IgD-negative memory B cell (primary cell): ENCODE measurements at regions not wholly inside any gene's neighbourhood (a gene's known extent, or its start where the extent isn't known, plus 50 kb on each side); places are given as distances from the start of the nearest gene placed in this dataset.

Experiments used
- H3K27ac Mint-ChIP-seq, 3 donors: one replicate each; pipeline ENCODE4 v1.8.0; 2020 to 2022; ENCODE audit warnings: mild to moderate bottlenecking in 3 of 3, mixed read lengths in 3 of 3, moderate library complexity in 1 of 3
- H3K27me3 Mint-ChIP-seq: one replicate; pipeline ENCODE4 v1.8.0; 2021; ENCODE audit warnings: mixed read lengths
- H3K36me3 Mint-ChIP-seq: one replicate; pipeline ENCODE4 v1.8.0; 2020; ENCODE audit warnings: mild to moderate bottlenecking, mixed read lengths
- H3K4me1 Mint-ChIP-seq, 3 donors: one replicate each; pipeline ENCODE4 v1.8.0; 2020 to 2022; ENCODE audit warnings: mixed read lengths in 3 of 3, mild to moderate bottlenecking in 1 of 3
- H3K4me3 Mint-ChIP-seq, 4 donors: one replicate each; pipeline ENCODE4 v1.8.0; 2020 to 2022; ENCODE audit warnings: mild to moderate bottlenecking in 4 of 4, mixed read lengths in 4 of 4, moderate library complexity in 3 of 4
- H3K9me3 Mint-ChIP-seq, 3 donors: one replicate each; pipeline ENCODE4 v1.8.0; 2020 to 2021; ENCODE audit warnings: mixed read lengths in 3 of 3, mild to moderate bottlenecking in 1 of 3

DNA sequence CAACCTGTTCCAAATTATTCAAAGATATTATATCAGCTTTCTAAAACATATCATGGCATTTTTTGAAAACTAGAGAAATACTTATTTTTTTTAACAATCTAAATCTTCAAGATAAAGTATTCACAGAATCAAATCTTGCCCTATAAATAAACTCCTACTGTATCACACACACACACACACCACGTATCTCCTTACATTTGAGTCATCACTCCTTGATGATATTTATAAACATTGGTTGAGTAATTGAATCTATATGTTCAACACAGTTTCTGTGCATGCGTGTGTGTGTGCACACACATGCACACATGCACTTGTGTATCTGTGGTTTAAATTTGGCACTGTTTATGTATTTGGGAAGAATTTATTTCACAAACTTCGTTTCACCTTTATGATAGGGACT is 1716.4 kb downstream of the EFNA5 start:
- Mint-ChIP-seq H3K4me1 (no peaks in the 10 kb centered on the region), H3K9me3 (peaks cover 0 to 3% (median 1%) of the 10 kb centered on the region in 3 donors), H3K36me3 (no peaks in the 10 kb centered on the region), H3K4me3 (no peak overlapping the region), H3K27me3 (no peaks in the 10 kb centered on the region), H3K27ac (no peak overlapping the region)

GRCh38 chr5:105953616-105954015 is 1717.1 kb downstream of the EFNA5 start:
- no peak overlapping the region for H3K4me3 Mint-ChIP-seq
- no peaks in the 10 kb centered on the region for H3K4me1 Mint-ChIP-seq
- no peaks in the 10 kb centered on the region for H3K27me3 Mint-ChIP-seq
- no peaks in the 10 kb centered on the region for H3K36me3 Mint-ChIP-seq
- no peak overlapping the region for H3K27ac Mint-ChIP-seq
- peaks cover 0 to 5% (median 1%) of the 10 kb centered on the region in 3 donors for H3K9me3 Mint-ChIP-seq

GRCh38 chr5:105952875-105953274 is 1717.9 kb downstream of the EFNA5 start:
- Mint-ChIP-seq H3K9me3 (peaks cover 0 to 8% (median 1%) of the 10 kb centered on the region in 3 donors), H3K27me3 (no peaks in the 10 kb centered on the region), H3K27ac (no peak overlapping the region), H3K36me3 (no peaks in the 10 kb centered on the region), H3K4me3 (no peak overlapping the region), H3K4me1 (no peaks in the 10 kb centered on the region)

- Mint-ChIP-seq H3K4me1 (no peaks in the 10 kb centered on the region), H3K4me3 (no peak overlapping the region), H3K27me3 (no peaks in the 10 kb centered on the region)
These were observed 1723.3 kb downstream of the EFNA5 start for GRCh38 chr5:105947461-105947860.

DNA sequence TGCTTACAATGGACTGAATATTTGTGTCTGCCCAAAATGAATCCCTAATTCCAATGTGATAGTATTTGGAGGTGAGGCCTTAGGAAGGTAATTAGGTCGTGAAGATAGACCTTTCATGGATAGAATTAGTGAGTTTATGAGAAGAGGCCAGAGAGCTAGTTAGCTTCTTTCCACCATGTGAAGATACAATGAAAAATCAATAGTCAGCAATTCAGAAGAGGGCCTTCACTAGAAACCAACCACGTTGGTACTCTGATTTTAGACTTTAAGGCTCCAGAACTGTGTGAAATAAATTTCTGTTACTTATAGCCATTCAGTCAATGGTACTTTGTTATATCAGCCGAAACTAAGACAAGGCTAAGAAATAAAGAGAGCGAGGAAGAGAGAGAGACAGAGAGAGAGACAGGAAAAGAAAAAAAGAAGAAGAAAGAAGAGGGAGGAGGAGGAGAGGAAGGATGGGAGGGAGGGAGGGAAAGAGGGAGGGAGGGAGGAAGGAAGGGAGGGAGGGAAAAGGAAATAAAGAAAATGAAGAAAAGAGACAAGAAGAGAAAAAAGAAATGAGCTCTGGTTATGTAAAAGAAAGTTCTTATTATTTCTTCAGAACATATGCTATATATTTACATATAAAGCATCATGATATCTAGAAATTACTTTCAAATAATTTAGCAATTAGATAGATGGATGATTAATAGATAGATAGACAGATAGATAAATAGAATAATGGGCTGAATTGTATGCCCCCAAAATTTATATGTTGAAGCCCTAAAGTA is 1725.3 kb downstream of the EFNA5 start:
- Mint-ChIP-seq H3K27ac (no peak overlapping the region), H3K4me3 (no peak overlapping the region), H3K9me3 (peaks cover 0 to 8% (median 0%) of the 10 kb centered on the region in 3 donors)

More at GRCh38 chr5:105947461-105947860, 1723.3 kb downstream of the EFNA5 start:
- Mint-ChIP-seq H3K27ac (no peak overlapping the region), H3K9me3 (peaks cover 0 to 9% (median 1%) of the 10 kb centered on the region in 3 donors), H3K36me3 (peaks cover 1% of the 10 kb centered on the region)

GRCh38 chr5:105940181-105940580 is 1730.6 kb downstream of the EFNA5 start:
- no peak overlapping the region for H3K27ac Mint-ChIP-seq
- H3K4me3 Mint-ChIP-seq: no peak overlapping the region
- H3K9me3 Mint-ChIP-seq: peaks cover 0 to 6% (median 0%) of the 10 kb centered on the region in 3 donors
- no peaks in the 10 kb centered on the region for H3K36me3 Mint-ChIP-seq
- H3K27me3 Mint-ChIP-seq: no peaks in the 10 kb centered on the region
- H3K4me1 Mint-ChIP-seq: no peaks in the 10 kb centered on the region

More for the DNA sequence above, 1725.3 kb downstream of the EFNA5 start:
- H3K36me3 Mint-ChIP-seq: peaks cover 1% of the 10 kb centered on the region
- no peaks in the 10 kb centered on the region for H3K27me3 Mint-ChIP-seq
- no peaks in the 10 kb centered on the region for H3K4me1 Mint-ChIP-seq

GRCh38 chr5:105934171-105934570 is 1736.6 kb downstream of the EFNA5 start:
- H3K36me3 Mint-ChIP-seq: no peaks in the 10 kb centered on the region
- no peaks in the 10 kb centered on the region for H3K4me1 Mint-ChIP-seq
- peaks cover 0 to 8% (median 0%) of the 10 kb centered on the region in 3 donors for H3K9me3 Mint-ChIP-seq
- no peaks in the 10 kb centered on the region for H3K27me3 Mint-ChIP-seq
- no peak overlapping the region for H3K27ac Mint-ChIP-seq
- no peak overlapping the region for H3K4me3 Mint-ChIP-seq

DNA sequence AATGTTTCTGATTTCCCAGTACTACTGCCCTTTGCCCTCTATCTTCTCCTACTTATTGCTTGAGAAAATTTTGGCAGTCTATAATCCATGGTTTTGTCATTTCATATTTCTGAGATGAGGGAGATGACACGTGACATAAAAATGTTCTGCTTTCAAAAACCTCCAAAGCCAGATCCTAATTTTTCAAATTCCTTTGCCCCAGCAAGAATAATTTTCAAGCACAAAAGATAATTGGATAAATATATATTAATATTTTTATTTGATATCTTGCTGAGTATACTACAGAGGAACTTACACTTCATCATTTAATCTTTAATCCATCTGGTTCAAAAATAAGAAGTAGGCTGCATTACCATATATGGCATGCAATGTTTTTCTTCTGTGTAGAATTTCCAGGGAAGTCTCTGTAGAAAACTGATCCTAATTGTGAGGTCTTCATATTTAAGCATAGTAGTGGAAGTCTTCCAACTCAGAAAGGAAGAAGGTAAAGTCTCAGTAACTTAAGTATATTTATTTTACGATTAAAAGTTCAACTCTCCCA is 1738.8 kb downstream of the EFNA5 start:
- H3K4me3 Mint-ChIP-seq: no peak overlapping the region
- peaks cover 0 to 4% (median 0%) of the 10 kb centered on the region in 3 donors for H3K9me3 Mint-ChIP-seq
- no peaks in the 10 kb centered on the region for H3K36me3 Mint-ChIP-seq
- H3K27ac Mint-ChIP-seq: no peak overlapping the region
- H3K4me1 Mint-ChIP-seq: no peaks in the 10 kb centered on the region
- H3K27me3 Mint-ChIP-seq: no peaks in the 10 kb centered on the region

GRCh38 chr5:105929858-105930257 is 1740.9 kb downstream of the EFNA5 start:
- Mint-ChIP-seq H3K36me3 (no peaks in the 10 kb centered on the region), H3K9me3 (peaks cover 0 to 2% (median 0%) of the 10 kb centered on the region in 3 donors), H3K27ac (no peak overlapping the region), H3K4me3 (no peak overlapping the region), H3K4me1 (no peaks in the 10 kb centered on the region), H3K27me3 (no peaks in the 10 kb centered on the region)

DNA sequence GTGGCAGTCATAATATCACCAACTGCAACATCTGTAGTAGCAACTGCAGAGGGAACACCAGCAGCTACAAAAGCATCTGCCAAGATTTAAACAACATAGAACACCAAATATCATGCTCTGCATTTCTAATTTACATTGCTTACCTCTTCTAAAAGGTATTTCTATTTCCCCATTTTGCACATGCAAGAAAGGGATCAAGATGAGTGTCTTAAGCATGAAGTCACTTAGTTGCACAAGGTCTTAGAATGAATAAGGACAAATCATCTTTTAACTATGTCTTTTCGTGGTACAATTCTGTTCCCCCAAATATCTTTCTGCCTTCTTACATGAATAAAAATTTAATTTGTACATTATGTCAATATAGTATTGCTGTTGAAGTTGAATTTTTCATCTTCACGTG is 1746.4 kb downstream of the EFNA5 start:
- H3K36me3 Mint-ChIP-seq: no peaks in the 10 kb centered on the region
- no peak overlapping the region for H3K4me3 Mint-ChIP-seq
- peaks cover 0 to 5% (median 2%) of the 10 kb centered on the region in 3 donors for H3K9me3 Mint-ChIP-seq

GRCh38 chr5:105922574-105922973 is 1748.2 kb downstream of the EFNA5 start:
- no peaks in the 10 kb centered on the region for H3K4me1 Mint-ChIP-seq
- H3K27me3 Mint-ChIP-seq: no peaks in the 10 kb centered on the region
- H3K4me3 Mint-ChIP-seq: no peak overlapping the region
- no peak overlapping the region for H3K27ac Mint-ChIP-seq
- peaks cover 0 to 5% (median 2%) of the 10 kb centered on the region in 3 donors for H3K9me3 Mint-ChIP-seq
- no peaks in the 10 kb centered on the region for H3K36me3 Mint-ChIP-seq

More for the DNA sequence above, 1746.4 kb downstream of the EFNA5 start:
- H3K27ac Mint-ChIP-seq: no peak overlapping the region
- H3K27me3 Mint-ChIP-seq: no peaks in the 10 kb centered on the region
- H3K4me1 Mint-ChIP-seq: no peaks in the 10 kb centered on the region

GRCh38 chr5:105922080-105922479 is 1748.7 kb downstream of the EFNA5 start:
- H3K36me3 Mint-ChIP-seq: no peaks in the 10 kb centered on the region
- H3K4me3 Mint-ChIP-seq: no peak overlapping the region
- no peaks in the 10 kb centered on the region for H3K27me3 Mint-ChIP-seq
- H3K9me3 Mint-ChIP-seq: peaks cover 0 to 5% (median 2%) of the 10 kb centered on the region in 3 donors
- H3K27ac Mint-ChIP-seq: no peak overlapping the region
- no peaks in the 10 kb centered on the region for H3K4me1 Mint-ChIP-seq

DNA sequence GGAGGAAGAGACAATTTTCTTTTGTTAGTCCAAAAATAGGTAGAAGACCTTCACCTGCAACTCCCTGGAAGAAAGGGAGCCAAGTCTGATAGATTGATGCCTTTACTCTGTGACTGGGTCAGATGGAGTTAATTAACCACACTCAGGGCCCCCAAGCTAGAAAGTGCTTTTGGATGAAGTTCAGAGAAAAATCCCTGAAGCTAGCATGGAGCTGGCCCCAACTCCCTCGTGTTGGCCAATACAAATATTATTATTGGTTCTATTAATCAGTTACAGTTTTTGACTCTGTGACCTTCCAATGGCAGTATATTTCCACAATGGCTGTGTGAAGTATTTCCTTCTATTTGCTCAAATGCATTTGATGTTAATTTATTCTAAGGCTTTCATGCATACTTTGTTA is 1753.5 kb downstream of the EFNA5 start:
- Mint-ChIP-seq H3K4me1 (no peaks in the 10 kb centered on the region), H3K27ac (no peak overlapping the region), H3K36me3 (no peaks in the 10 kb centered on the region), H3K9me3 (peaks cover 0 to 5% (median 2%) of the 10 kb centered on the region in 3 donors), H3K4me3 (no peak overlapping the region), H3K27me3 (no peaks in the 10 kb centered on the region)

DNA sequence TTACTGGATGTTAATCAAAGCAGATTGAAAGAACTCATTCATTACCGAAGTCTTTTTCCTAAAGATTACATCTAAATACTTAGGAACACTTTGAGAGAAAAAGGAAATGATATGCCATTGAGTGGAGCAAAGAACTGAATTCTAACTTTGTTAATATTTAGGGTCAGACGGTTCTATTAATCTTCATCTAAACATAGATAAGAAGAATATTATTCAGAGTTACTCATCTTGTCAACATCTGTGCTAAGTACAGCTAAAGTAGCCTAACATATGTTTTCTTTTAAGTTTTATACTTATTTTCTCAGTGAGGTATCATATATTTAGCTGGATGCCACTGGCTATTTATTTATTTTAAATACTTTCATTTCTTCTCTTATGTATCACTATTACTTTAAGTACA is 1763.7 kb downstream of the EFNA5 start:
- Mint-ChIP-seq H3K27me3 (no peaks in the 10 kb centered on the region), H3K9me3 (peaks cover 0 to 10% (median 2%) of the 10 kb centered on the region in 3 donors), H3K4me1 (no peaks in the 10 kb centered on the region), H3K27ac (no peak overlapping the region), H3K36me3 (no peaks in the 10 kb centered on the region), H3K4me3 (no peak overlapping the region)

DNA sequence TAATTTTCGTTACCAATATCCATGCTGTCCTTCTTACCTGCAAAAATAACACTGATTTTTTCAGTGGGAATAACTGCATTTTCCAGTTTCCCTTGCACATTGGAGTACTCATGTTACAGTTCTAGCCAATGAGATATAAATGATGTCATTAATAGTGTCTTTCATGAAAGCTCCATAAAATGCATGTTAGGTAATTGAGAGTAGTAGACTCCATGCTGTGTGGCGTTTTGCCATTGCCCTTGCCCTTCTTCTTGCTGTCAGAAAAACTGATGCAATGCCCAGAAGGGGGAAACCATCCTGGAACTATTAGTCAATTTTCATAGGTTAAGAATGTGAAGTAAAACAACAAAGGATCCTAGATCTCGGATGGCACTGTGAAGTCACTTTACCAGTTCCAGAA is 1765.3 kb downstream of the EFNA5 start:
- no peaks in the 10 kb centered on the region for H3K27me3 Mint-ChIP-seq
- H3K36me3 Mint-ChIP-seq: no peaks in the 10 kb centered on the region
- H3K9me3 Mint-ChIP-seq: peaks cover 0 to 6% (median 2%) of the 10 kb centered on the region in 3 donors
- H3K4me3 Mint-ChIP-seq: no peak overlapping the region
- H3K4me1 Mint-ChIP-seq: no peaks in the 10 kb centered on the region
- H3K27ac Mint-ChIP-seq: no peak overlapping the region

GRCh38 chr5:105903069-105903468 is 1767.7 kb downstream of the EFNA5 start:
- peaks cover 0 to 9% (median 2%) of the 10 kb centered on the region in 3 donors for H3K9me3 Mint-ChIP-seq
- no peaks in the 10 kb centered on the region for H3K4me1 Mint-ChIP-seq
- no peak overlapping the region for H3K27ac Mint-ChIP-seq
- no peak overlapping the region for H3K4me3 Mint-ChIP-seq
- no peaks in the 10 kb centered on the region for H3K27me3 Mint-ChIP-seq
- no peaks in the 10 kb centered on the region for H3K36me3 Mint-ChIP-seq
